Activated naive CD4-positive, alpha-beta T cell treated with anti-CD3 and anti-CD28 coated beads, Interleukin-2, amount 50 U/mL, for 72 hours (primary cell): ENCODE measurements at regions not wholly inside any gene's neighbourhood (a gene's known extent, or its start where the extent isn't known, plus 50 kb on each side); places are given as distances from the start of the nearest gene placed in this dataset.

Source experiments
- ATAC-seq, 2 donors: fragments of 150-1000 bp; cut with Tn5 transposase; 2 replicates each; pipeline ENCODE4 v1.10.0; 2021; ENCODE audit warnings: mild to moderate bottlenecking in 2 of 2, moderate library complexity in 2 of 2
- DNase-seq, 2 donors: peaks; one replicate each; pipeline ENCODE4 v3.0.0; 2021 to 2022; ENCODE audit warnings: low spot score in 2 of 2
- H3K27ac Mint-ChIP-seq, 2 donors: one replicate each; pipeline ENCODE4 v1.8.0; 2022; ENCODE audit warnings: mild to moderate bottlenecking in 2 of 2, mixed read lengths in 2 of 2
- H3K36me3 Mint-ChIP-seq, 2 donors: one replicate each; pipeline ENCODE4 v1.8.0; 2022; ENCODE audit warnings: mixed read lengths in 2 of 2
- H3K9me3 Mint-ChIP-seq, 2 donors: one replicate each; pipeline ENCODE4 v1.8.0; 2022; ENCODE audit warnings: mixed read lengths in 2 of 2

GRCh38 chr4:110799211-110799610 lies 176.3 kb upstream of the PITX2 start:
- Mint-ChIP-seq H3K36me3 (peaks cover 0 to 6% of the 10 kb centered on the region in 2 donors), H3K9me3 (peaks cover 8 to 11% of the 10 kb centered on the region in 2 donors), H3K27ac (no peak overlapping the region)
- no peak for ATAC-seq
- no peak for DNase-seq

DNA sequence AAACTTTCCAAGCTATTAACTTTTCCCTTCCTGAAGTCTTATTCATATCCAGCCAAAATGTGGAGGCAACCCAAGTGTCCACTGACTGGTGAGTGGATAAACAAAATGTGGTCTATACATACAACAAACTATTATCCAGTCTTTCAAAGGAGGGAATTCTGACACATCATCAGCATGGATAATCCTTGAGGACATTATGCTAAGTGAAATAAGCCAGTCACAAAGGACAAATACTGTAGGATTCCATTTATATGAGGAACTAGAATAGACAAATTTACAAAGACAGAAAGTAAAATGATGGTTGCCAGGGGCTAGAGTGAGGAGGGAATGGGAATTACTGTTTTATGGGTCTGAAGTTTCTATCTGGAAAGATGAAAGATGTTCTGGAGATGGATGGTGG lies 178.7 kb upstream of the PITX2 start:
- Mint-ChIP-seq H3K36me3 (peaks cover 0 to 6% of the 10 kb centered on the region in 2 donors), H3K27ac (no peak overlapping the region), H3K9me3 (peaks cover 8 to 11% of the 10 kb centered on the region in 2 donors)
- ATAC-seq: no peak
- no peak for DNase-seq

DNA sequence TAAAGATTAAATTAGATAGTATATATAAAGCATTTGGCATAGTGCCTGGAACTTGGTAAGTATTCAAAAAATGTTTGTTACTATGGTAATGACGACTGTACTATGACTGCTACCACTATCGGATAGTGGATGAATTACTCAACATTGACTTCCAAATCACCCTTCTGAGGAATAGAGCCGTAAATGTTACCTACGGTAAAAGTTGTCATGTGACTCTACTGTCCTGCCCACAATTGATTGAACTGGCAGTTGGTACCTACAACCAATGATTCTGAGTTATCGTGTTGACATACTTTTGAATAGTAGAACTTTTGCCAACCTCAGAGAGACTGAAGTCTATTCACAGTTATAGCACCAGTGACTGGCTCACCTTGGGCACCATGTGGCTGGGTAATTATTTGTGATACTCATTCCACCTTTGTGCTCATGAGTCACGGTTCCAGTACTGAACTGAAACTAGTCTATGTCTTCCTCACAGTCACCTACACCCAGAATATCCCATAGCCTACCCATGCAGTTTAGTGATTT lies 185.5 kb upstream of the PITX2 start:
- Mint-ChIP-seq H3K9me3 (no peaks in the 10 kb centered on the region), H3K27ac (no peak overlapping the region), H3K36me3 (no peaks in the 10 kb centered on the region)
- DNase-seq (no peak), ATAC-seq (no peak)

- no peaks in the 10 kb centered on the region for H3K36me3 Mint-ChIP-seq
- no peak for DNase-seq
- H3K9me3 Mint-ChIP-seq: peaks cover 0 to 7% of the 10 kb centered on the region in 2 donors
- H3K27ac Mint-ChIP-seq: no peak overlapping the region
- ATAC-seq: no peak
Measured at GRCh38 chr4:110815950-110816349, 193.1 kb upstream of the PITX2 start.

- ATAC-seq (no peak), DNase-seq (no peak)
- peaks cover 0 to 7% of the 10 kb centered on the region in 2 donors for H3K9me3 Mint-ChIP-seq
Measured at GRCh38 chr4:110816367-110816766, 193.5 kb upstream of the PITX2 start.

DNA sequence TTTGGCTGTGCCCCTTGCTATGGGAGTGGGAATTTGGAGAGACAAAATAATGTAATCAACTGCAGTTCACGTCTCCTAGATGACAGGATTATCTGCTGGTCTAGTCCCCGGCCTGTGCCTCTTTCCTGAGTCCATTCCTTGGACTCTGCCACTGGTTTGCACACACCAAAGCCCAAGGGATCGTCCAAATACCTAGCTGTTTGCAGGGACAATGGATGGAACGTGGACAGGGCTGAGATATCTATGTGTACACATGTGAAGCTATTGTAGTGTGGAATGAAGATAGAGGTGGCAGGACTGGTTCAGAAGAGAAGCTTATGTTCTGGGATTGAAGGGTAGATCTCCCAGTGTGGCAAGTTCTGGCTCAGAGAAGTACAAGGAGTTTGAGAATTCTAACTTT lies 198.3 kb upstream of the PITX2 start:
- no peak for ATAC-seq
- no peak for DNase-seq
- H3K27ac Mint-ChIP-seq: no peak overlapping the region
- H3K9me3 Mint-ChIP-seq: peaks cover 0 to 5% of the 10 kb centered on the region in 2 donors
- H3K36me3 Mint-ChIP-seq: no peaks in the 10 kb centered on the region

More at GRCh38 chr4:110816367-110816766, 193.5 kb upstream of the PITX2 start:
- Mint-ChIP-seq H3K36me3 (no peaks in the 10 kb centered on the region), H3K27ac (no peak overlapping the region)

DNA sequence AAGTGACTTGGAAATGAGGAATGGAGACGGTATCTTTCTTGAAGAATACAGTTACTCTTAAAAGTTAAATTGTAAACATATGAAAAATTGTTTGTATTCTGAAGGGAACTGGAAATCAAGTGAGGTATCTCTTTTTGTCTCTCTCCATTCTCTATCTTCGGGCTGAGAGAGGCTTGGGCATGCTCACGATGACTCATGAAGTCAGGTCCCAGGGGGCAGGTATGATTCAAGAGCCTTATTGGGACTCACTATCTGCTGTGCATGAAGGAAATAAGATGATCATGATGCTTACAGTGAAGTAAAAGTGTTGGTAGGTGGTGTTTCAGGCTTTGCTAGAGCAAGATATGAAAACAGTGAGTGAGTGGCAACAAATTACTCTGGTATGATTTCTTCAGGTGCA lies 200.4 kb upstream of the PITX2 start:
- Mint-ChIP-seq H3K27ac (no peak overlapping the region), H3K36me3 (no peaks in the 10 kb centered on the region), H3K9me3 (peaks cover 0 to 5% of the 10 kb centered on the region in 2 donors)
- no peak for DNase-seq
- no peak for ATAC-seq

- H3K36me3 Mint-ChIP-seq: no peaks in the 10 kb centered on the region
- DNase-seq (no peak), ATAC-seq (no peak)
- no peak overlapping the region for H3K27ac Mint-ChIP-seq
- peaks cover 0 to 5% of the 10 kb centered on the region in 2 donors for H3K9me3 Mint-ChIP-seq
Measured at GRCh38 chr4:110824344-110824743, 201.5 kb upstream of the PITX2 start.

- Mint-ChIP-seq H3K36me3 (no peaks in the 10 kb centered on the region), H3K27ac (no peak overlapping the region)
- ATAC-seq: no peak
Measured at GRCh38 chr4:110826656-110827055, 203.8 kb upstream of the PITX2 start.

GRCh38 chr4:110830461-110830860 lies 207.6 kb upstream of the PITX2 start:
- ATAC-seq: no peak
- Mint-ChIP-seq H3K36me3 (no peaks in the 10 kb centered on the region), H3K27ac (no peak overlapping the region), H3K9me3 (peaks cover 0 to 4% of the 10 kb centered on the region in 2 donors)
- no peak for DNase-seq

More at GRCh38 chr4:110826656-110827055, 203.8 kb upstream of the PITX2 start:
- DNase-seq: no peak
- peaks cover 0 to 5% of the 10 kb centered on the region in 2 donors for H3K9me3 Mint-ChIP-seq

DNA sequence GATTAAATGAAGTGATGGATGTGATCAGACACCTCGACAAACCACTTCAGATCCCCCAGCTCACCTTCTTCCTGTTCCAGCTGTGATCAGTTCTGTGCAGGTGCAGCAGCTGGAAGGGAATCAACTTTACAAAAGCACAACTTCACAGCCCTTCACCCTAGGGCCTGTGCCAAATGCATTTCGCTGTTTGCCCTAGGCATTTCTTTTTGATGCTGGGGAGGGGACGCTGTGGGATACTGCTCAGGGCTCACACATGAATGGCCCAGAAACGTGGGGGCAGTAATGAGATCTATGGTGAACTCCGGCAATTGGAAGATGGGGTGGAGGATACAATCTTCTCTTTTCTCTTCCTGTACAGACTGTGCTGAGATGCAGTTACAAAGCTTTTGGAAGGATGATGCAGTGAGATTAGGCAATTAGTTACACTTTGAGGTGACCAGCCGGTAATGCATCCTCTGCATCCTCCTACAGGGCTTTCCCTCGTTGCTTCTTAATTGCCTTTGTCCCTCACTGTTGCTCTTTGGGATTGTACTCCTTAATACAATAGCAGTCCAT lies 215.1 kb upstream of the PITX2 start:
- DNase-seq: no peak
- Mint-ChIP-seq H3K27ac (no peak overlapping the region), H3K36me3 (no peaks in the 10 kb centered on the region), H3K9me3 (peaks cover 0 to 4% of the 10 kb centered on the region in 2 donors)
- ATAC-seq: no peak

- no peak for DNase-seq
- peaks cover 0 to 7% of the 10 kb centered on the region in 2 donors for H3K36me3 Mint-ChIP-seq
- H3K9me3 Mint-ChIP-seq: peaks cover 0 to 13% of the 10 kb centered on the region in 2 donors
- no peak for ATAC-seq
- no peak overlapping the region for H3K27ac Mint-ChIP-seq
Measured at GRCh38 chr4:110840221-110840654, 217.4 kb upstream of the PITX2 start.

DNA sequence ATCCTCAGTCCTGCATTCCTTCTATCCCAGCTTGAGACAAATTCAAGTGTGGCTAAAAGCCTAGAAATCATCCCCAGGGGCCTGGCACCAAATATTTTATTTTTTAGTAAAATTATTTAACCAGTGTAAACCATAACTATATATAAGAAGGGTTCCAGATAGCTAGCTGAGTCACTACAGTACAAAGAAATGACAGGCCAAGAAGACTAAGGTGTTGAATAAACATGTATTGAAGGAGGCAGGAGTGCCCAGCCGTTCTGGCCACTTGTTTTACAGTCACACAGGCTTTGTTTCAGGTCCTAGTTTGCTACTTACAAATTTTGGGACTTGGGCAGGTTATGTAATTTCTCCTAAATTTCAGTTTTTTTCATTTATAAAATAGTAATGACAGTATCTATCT lies 225.9 kb upstream of the PITX2 start:
- peaks cover 0 to 10% of the 10 kb centered on the region in 2 donors for H3K9me3 Mint-ChIP-seq
- ATAC-seq: no peak
- H3K36me3 Mint-ChIP-seq: peaks cover 0 to 7% of the 10 kb centered on the region in 2 donors
- DNase-seq: no peak
- H3K27ac Mint-ChIP-seq: no peak overlapping the region

DNA sequence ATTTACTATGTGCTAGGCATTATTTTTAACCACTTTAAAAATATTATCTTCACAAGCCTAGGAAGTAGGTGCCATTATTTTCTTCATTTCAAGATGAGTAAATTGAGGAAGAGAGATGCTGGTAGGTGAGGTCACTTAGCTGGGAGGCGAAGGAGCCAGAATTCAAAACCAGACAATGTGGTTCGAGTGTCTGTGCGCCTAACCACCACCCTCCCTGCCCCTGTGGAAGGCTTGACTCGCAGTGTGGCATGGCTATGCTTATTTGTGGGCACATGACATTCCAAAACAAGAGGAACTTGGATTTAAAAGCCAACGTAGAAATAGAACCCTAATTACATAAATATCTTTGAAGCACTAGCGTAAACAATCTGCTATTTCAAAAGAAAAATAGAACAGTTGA lies 226.6 kb upstream of the PITX2 start:
- DNase-seq (no peak), ATAC-seq (no peak)
- Mint-ChIP-seq H3K9me3 (peaks cover 0 to 4% of the 10 kb centered on the region in 2 donors), H3K27ac (no peak overlapping the region), H3K36me3 (peaks cover 0 to 2% of the 10 kb centered on the region in 2 donors)

DNA sequence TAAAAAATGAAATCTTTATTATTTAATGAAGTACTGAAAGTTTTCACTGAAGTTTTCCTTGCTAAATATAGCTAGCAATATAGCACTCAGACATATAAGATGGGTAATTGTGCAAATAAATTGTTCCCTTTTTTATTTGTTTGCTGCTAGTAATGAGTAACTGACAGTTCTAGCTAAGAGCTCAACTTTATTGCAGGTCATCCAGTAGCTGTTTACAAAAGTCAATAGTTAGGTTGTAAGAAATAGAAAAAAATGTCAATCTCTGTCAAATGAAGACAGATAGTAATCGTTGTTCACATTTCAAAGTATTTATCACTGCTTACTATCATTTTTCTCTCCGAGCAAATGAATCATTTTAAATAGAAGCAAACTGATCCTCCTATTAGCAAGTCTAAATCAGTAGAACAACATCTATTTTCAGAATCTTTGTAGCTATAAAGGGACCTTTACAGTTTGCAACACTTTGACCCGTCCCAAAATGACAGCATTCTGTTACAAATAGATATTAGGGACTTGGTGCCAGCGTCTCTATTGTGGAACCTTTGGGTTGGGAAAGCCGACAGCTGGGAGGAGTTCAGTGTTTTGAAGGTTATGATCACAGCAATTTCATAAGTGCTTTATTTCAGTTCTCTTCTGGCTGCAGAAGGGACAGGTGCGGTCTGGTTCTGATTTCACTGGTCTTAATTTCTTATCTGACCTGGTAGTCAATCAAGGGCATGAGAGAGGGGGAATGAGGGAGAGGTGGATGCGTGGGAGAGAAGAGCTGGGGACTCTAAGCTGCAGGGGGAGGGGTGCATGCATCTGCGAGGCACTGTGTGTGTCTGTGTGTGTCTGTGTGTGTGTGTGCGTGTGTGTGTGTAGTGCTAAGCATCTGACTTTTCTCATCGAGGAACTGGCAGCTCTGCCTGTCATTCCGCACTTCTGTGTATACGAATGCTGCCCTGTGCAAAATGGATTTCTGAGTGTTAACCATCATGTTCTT lies 227.9 kb upstream of the PITX2 start:
- ATAC-seq: no peak
- Mint-ChIP-seq H3K9me3 (no peaks in the 10 kb centered on the region), H3K36me3 (no peaks in the 10 kb centered on the region), H3K27ac (no peak overlapping the region)
- no peak for DNase-seq

DNA sequence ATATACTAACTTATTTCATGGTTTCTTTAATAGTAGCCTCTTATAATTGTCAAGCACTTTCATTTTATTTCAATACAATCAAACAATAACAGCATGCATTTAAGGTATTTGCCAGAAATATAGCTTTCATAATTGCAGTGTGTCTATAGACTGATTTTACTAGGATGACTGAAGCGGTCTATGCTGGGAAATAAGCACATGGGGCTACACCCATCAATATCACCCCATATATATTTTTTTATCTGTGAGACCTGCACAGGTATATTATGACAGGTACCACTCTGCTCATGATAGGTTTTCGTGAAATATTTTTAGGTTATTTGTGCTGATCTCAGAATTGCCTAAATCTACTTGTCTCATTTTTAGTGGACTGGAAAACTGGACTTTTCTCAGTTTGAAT lies 229.1 kb upstream of the PITX2 start:
- ATAC-seq: no peak
- H3K36me3 Mint-ChIP-seq: no peaks in the 10 kb centered on the region

DNA sequence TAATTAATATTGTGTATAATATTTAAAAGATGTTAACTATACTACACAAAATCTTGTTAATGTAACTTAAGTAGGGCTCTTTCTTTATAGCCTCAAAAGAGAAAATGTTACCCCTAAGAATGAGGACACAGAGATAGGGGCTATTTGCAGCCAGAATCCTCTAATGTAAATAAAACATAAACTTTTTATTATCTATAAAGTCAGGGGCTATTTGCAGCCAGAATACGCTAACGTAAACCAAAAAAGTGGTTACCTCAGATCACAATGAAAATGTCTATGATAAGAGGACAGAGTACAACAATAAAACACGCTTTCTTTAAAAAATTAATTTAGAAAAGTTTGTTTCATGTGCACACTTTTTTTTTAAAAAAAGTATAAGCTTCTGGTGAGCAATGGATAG lies 229.9 kb upstream of the PITX2 start:
- Mint-ChIP-seq H3K27ac (no peak overlapping the region), H3K36me3 (no peaks in the 10 kb centered on the region), H3K9me3 (no peaks in the 10 kb centered on the region)
- ATAC-seq (no peak), DNase-seq (no peak)

More for the DNA sequence above, 229.1 kb upstream of the PITX2 start:
- DNase-seq: no peak
- H3K27ac Mint-ChIP-seq: no peak overlapping the region
- H3K9me3 Mint-ChIP-seq: no peaks in the 10 kb centered on the region
